RWPE2 (cell line): ENCODE measurements at regions not wholly inside any gene's neighbourhood (a gene's known extent, or its start where the extent isn't known, plus 50 kb on each side); places are given as distances from the start of the nearest gene placed in this dataset.

Experiments used
- ATAC-seq: fragments of 200-7000 bp; cut with Tn5 transposase; 3 replicates; pipeline ENCODE4 v1.9.1; 2021; ENCODE audit warnings: low read depth
- DNase-seq: peaks from one replicate; pipeline ENCODE4 v3.0.0-alpha.2; 2020; ENCODE audit warnings: low spot score
- H3K27ac ChIP-seq: fragments of 450-650 bp; 2 replicates; pipeline ENCODE4 v1.5.1; 2017; ENCODE audit warnings: mild to moderate bottlenecking; ENCODE audit not compliant: poor library complexity, severe bottlenecking
- H3K27me3 ChIP-seq: fragments of 250-450 bp; sonication (Bioruptor Pico); 2 replicates; pipeline ENCODE4 v1.5.1; 2021; ENCODE audit warnings: mild to moderate bottlenecking, moderate library complexity; ENCODE audit not compliant: insufficient read depth, poor library complexity, severe bottlenecking
- H3K36me3 ChIP-seq: fragments of 250-450 bp; sonication (Bioruptor Pico); 2 replicates; pipeline ENCODE4 v1.5.1; 2020; ENCODE audit warnings: low read depth, mild to moderate bottlenecking, moderate library complexity
- H3K4me1 ChIP-seq: fragments of 250-450 bp; sonication (Bioruptor Pico); 2 replicates; pipeline ENCODE4 v1.5.1; 2021; ENCODE audit warnings: mild to moderate bottlenecking, moderate library complexity; ENCODE audit not compliant: insufficient read depth, poor library complexity, severe bottlenecking
- H3K4me3 ChIP-seq: fragments of 250-450 bp; sonication (Bioruptor Pico); 2 replicates; pipeline ENCODE4 v1.5.1; 2021; ENCODE audit warnings: mild to moderate bottlenecking, moderate library complexity; ENCODE audit not compliant: severe bottlenecking
- H3K9me3 ChIP-seq: fragments of 250-450 bp; sonication (Bioruptor Pico); 2 replicates; pipeline ENCODE4 v1.5.1; 2021; ENCODE audit warnings: mild to moderate bottlenecking, moderate library complexity; ENCODE audit not compliant: severe bottlenecking
- CTCF ChIP-seq: fragments of 450-650 bp; IDR thresholded peaks from one replicate; pipeline ENCODE4 v1.5.1; 2017; ENCODE audit warnings: mild to moderate bottlenecking, moderate library complexity; ENCODE audit not compliant: poor library complexity, severe bottlenecking

GRCh38 chr20:22063753-22064152 is 358.3 kb downstream of the PAX1 start:
- H3K36me3 ChIP-seq: no peaks in the 10 kb centered on the region
- no peak for ATAC-seq
- no peak overlapping the region for H3K27ac ChIP-seq
- no peaks in the 10 kb centered on the region for H3K27me3 ChIP-seq
- no peak for DNase-seq
- H3K4me1 ChIP-seq: no peaks in the 10 kb centered on the region
- H3K9me3 ChIP-seq: peaks cover 2% of the 10 kb centered on the region
- TF ChIP-seq CTCF: no peak
- H3K4me3 ChIP-seq: no peak overlapping the region

DNA sequence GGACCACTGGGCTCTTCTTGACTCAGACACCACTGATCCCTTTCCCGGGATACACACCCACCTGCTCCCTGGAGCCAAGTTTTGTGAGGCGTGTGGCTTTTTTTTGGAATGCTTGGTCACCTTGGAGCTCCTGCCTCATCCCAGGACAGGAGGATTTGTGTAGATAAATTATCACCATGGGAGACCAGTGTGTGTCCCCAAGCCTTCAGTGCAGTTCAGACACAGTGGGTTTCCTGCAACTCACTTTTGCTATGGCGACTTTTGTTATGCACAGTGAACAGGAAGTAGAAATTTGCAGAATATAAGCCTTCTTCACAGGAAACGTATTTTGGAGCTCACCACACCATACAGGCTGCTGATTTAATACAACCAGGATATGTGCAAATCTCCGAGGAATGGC is 357.4 kb downstream of the PAX1 start:
- DNase-seq (no peak), ATAC-seq (no peak)
- TF ChIP-seq CTCF: no peak
- Histone ChIP-seq H3K9me3 (peaks cover 2% of the 10 kb centered on the region), H3K36me3 (no peaks in the 10 kb centered on the region), H3K4me1 (no peaks in the 10 kb centered on the region), H3K27ac (no peak overlapping the region), H3K27me3 (no peaks in the 10 kb centered on the region), H3K4me3 (no peak overlapping the region)

DNA sequence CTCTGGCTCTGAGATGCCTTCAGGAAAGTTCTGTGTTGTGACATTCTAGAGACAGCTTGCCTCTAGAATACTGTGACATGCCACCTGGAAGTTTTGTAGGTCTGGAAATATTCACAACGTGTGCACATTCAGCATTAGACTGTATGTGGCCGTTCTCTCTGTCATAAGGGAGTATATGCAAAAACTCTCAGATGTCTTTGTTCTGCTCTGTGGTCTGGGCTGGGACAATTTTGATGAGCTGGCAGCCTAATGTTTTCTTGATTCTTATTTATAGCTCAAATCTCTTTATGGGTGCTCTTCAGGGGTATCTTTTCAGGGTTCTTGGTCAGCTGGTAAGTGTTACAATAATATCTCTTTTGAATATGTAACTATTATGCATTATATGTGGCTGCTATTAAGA is 355.1 kb downstream of the PAX1 start:
- Histone ChIP-seq H3K9me3 (peaks cover 2% of the 10 kb centered on the region), H3K4me3 (no peak overlapping the region), H3K27ac (no peak overlapping the region), H3K36me3 (no peaks in the 10 kb centered on the region), H3K27me3 (no peaks in the 10 kb centered on the region), H3K4me1 (no peaks in the 10 kb centered on the region)
- no peak for TF ChIP-seq CTCF
- ATAC-seq (no peak), DNase-seq (no peak)

DNA sequence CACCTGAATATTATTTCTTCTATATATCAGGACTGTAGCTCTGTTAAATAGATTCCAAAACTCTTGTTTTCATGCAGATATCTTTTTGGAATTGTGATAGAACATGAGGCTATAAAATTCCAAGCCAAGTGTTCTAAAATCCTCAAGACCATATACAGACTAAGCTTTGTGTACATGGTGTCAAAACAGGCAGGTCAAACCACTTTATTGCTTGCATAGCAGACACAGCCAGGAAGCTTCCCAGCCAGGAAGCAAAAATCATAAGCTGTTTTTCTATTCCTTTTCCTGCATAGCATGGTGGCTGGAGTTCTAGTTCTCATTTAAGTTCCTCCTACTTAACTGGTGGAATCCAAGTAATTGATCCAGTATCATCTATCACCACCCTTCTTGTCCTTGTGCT is 353.3 kb downstream of the PAX1 start:
- H3K4me3 ChIP-seq: no peak overlapping the region
- H3K9me3 ChIP-seq: no peaks in the 10 kb centered on the region
- no peak overlapping the region for H3K27ac ChIP-seq
- H3K27me3 ChIP-seq: no peaks in the 10 kb centered on the region
- TF ChIP-seq CTCF: no peak
- H3K36me3 ChIP-seq: no peaks in the 10 kb centered on the region
- H3K4me1 ChIP-seq: no peaks in the 10 kb centered on the region
- ATAC-seq: no peak
- no peak for DNase-seq

DNA sequence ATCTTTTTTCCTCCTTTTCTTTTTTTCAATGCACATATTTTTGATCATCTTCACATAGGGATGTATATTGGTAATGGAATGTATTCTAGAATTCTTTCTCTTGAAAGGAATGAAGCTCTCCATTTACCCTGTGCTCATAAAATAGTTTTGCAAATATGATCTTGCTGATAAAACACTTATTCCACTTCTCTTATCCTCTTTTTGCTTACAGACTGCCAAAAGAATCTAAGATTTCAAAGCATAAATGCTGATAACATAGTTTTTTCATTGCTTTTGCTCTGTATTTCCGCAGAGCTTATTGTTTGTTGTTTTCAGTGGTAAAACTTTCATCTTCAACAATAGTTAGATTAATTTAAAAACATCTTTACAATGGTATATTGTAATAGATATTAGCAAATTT is 350.5 kb downstream of the PAX1 start:
- Histone ChIP-seq H3K4me1 (no peaks in the 10 kb centered on the region), H3K9me3 (no peaks in the 10 kb centered on the region), H3K4me3 (no peak overlapping the region), H3K27ac (no peak overlapping the region), H3K36me3 (no peaks in the 10 kb centered on the region), H3K27me3 (peaks cover 9% of the 10 kb centered on the region)
- DNase-seq: no peak
- ATAC-seq: no peak
- TF ChIP-seq CTCF: no peak
